ENCODE measurements at regions not wholly inside any gene's neighbourhood (a gene's known extent, or its start where the extent isn't known, plus 50 kb on each side); places are given as distances from the start of the nearest gene placed in this dataset.

GRCh38 chr12:90338365-90338764 lies 616.6 kb downstream of the CCER1 start:
- TF ChIP-seq EZH2 (optimal IDR thresholded peaks at IDR 0.05; ENCODE audit: low read depth, low read length) = no peak
- no peak for TF ChIP-seq EZH2phosphoT487 (IDR thresholded peaks at IDR 0.05; ENCODE audit: low read length)
